ENCODE measurements at regions not wholly inside any gene's neighbourhood (a gene's known extent, or its start where the extent isn't known, plus 50 kb on each side); places are given as distances from the start of the nearest gene placed in this dataset.
A peak's percentile ranks its signal among the peaks of the same experiment; 100 is the strongest.

GRCh38 chr7:112395411-112395810 lies 54.8 kb upstream of the IFRD1 start:
- DNase-seq = no peak

DNA sequence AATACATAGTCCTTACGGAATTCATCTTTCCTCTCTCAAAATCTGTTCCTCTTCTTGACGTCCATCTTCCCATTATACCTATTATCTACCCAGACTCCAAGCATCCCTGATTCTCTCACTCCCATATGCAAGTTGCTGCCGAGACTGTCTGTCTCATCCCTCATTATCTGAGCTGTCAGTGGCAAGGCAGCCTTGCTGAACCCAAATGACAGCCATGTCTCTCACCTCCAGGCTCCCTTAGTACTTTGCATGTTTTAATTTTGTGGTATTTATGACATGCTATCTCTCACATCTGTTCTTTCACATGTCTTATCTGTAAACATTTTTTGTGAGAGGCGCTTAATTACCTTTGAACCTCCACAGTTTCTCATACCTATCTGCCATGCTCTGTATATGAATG lies 54.4 kb upstream of the IFRD1 start:
- no peak for DNase-seq

DNA sequence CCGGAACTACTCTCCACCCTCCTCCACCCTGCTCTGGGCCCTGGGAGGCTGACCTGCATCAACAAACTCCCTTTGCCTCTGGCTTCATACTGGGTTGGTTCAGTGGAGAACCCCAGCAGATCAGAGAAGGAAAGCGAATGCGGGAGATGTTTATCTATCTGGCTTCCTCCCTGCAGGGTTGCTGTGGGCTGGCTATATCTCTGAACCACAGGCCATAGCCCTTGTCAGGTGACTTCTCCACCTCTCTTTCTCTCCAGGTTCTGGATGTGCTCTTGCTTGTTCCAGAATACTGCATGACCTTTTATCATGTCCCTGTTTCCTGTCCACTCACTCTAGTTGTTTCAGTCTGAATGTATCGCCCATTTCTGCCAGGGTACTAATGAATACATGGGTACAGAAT lies 51.7 kb upstream of the IFRD1 start:
- no peak for DNase-seq

- DNase-seq = peak; percentile 38
Measured at GRCh38 chr7:112399501-112399900, 50.8 kb upstream of the IFRD1 start.

- no peak for DNase-seq
Measured at GRCh38 chr7:112400141-112400540, 50.1 kb upstream of the IFRD1 start.
